ENCODE measurements at regions not wholly inside any gene's neighbourhood (a gene's known extent, or its start where the extent isn't known, plus 50 kb on each side); places are given as distances from the start of the nearest gene placed in this dataset.
"Not testable (repeated sequence)": the region's sequence is repeated elsewhere in the genome, so short reads cannot be mapped to it uniquely, and the experiment has no call there.

- no peak for DNase-seq (ENCODE audit: low spot score)
Measured at GRCh38 chr3:88954853-88955252, 152.6 kb upstream of the EPHA3 start.

DNA sequence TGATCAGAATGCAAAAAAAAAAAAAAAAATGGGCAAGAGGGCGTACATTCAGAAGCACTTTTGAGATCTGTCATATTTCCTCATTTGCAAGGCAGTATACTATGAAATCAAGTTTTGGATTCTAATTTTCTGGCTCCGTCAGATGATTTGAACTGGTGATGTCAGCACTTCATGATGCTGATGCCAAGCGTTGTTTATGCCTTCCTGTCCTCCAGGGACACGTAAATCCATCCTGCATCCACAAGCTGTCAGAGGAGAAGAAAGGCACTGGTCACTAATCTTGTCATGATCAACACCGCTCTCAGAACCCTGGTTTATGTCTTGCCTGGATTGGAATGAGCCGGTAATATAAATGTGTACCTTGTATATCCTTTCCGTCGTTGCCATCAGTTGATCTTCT is 152.1 kb upstream of the EPHA3 start:
- DNase-seq (ENCODE audit: low spot score) = no peak

GRCh38 chr3:88957711-88958439 is 149.5 kb upstream of the EPHA3 start:
- no peak for DNase-seq (ENCODE audit: low spot score)

DNA sequence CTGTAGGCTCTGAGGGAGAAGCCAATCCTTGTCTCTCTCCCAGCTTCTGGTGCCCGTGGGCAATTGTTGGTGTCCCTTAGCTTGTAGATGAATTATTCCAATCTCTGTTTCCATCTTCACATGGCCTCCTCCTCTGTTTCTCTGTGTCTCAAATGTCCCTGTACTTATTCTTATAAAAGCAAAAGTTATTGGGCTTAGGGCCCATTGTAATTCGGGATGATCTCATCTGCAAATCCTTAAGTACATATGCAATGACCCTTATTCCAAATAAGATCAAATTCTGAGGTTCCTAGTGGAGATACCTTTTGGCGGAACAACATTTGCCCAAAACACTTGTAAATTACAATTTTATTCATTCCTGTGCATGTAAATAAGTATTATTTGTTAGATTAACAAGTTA is 147.4 kb upstream of the EPHA3 start:
- no peak for DNase-seq (ENCODE audit: low spot score)

GRCh38 chr3:88963003-88963402 is 144.4 kb upstream of the EPHA3 start:
- DNase-seq (ENCODE audit: low spot score) = no peak

DNA sequence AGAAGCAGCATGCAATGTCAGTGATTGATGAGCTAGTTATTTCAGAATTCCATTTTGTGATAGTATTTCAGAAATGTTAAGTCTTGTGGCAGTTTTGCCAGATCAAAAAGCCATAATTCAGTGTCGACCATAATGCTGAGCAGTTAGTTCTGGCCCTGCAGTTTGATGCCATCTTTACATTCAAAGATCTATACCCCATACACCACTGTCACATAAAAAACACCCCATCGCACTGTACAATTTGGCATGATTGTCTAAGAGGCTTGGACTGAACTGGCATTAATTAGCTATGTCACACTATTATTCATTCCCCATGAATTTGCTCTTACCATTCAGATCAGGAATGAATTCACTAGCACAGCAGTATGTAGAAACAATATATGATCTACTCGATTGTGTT is 127.7 kb upstream of the EPHA3 start:
- DNase-seq (ENCODE audit: low spot score) = no peak

GRCh38 chr3:88983458-88983857 is 124.0 kb upstream of the EPHA3 start:
- DNase-seq (ENCODE audit: low spot score) = no peak

DNA sequence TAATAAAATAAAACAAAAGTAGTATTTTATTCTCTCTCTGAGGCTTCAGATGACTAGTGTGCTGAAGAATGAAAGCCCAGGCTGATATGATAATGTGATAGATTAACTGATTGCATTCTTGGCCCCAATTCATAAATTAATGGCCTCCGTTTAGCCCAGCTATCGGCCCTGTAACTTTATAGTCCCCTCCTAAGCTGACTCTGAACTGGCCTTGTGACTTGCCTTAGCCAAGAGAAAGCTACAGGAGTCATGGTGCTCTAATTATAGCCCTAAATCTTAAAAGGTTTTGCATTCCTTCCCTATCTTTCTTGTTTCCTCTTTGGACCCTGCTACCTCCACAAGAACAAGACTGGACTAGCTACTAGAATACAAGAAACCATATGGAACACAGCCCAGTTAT is 123.2 kb upstream of the EPHA3 start:
- no peak for DNase-seq (ENCODE audit: low spot score)

DNA sequence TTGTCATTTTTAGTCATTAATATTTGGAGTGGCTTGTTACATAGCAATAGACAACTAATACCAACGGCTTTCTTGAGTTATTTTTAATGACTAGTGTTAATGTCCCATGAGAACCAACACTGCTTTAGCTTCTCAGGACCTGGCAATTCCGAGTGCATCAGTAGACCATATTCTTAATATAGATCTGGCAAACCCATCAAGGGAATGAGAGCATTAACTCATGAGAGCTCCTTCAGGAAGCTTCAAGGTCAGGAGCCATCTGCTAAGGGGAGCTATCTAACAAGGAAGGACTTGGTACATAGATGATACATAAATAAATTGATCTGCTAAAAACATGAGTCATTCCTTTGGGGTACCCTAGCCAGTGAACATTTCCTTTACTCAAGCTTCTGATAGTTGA is 122.6 kb upstream of the EPHA3 start:
- DNase-seq (ENCODE audit: low spot score) = no peak

GRCh38 chr3:88985491-88985890 is 121.9 kb upstream of the EPHA3 start:
- no peak for DNase-seq (ENCODE audit: low spot score)

DNA sequence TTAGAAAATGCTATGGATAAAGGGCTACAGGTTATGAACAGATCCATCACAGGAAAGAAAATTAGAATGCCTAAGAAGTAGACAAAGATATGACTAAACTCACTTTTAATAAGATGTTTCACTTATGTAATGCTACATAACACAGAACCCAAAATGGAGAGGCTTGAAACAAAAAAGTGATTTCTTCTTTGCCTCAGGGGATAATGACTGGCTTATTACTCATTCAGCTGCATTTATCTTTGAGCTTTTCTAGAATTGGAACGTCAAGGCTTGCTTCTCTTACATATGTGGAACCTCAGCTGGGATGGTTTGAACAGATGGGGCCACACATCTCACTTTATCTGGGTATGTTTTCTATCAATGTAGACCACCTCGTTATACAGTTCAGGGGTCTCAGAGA is 120.6 kb upstream of the EPHA3 start:
- no peak for DNase-seq (ENCODE audit: low spot score)

DNA sequence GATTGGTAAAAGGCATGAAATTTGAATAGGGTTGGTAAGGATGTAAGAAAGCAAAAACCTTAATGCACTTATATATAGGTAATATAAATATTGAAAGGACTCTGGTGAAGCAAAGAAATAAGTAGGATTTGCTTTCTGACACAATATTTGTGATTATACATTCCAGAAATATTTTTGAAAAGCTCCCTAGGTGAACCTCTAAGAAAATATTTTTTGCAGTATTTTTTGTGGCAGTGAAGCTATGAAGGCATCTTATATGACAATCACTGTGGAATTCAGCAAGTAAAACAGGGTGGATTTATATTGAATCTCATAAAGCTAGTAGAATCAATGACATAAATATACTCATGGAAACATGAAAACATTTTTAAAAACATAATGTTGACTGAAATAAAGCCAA is 119.6 kb upstream of the EPHA3 start:
- no peak for DNase-seq (ENCODE audit: low spot score)

DNA sequence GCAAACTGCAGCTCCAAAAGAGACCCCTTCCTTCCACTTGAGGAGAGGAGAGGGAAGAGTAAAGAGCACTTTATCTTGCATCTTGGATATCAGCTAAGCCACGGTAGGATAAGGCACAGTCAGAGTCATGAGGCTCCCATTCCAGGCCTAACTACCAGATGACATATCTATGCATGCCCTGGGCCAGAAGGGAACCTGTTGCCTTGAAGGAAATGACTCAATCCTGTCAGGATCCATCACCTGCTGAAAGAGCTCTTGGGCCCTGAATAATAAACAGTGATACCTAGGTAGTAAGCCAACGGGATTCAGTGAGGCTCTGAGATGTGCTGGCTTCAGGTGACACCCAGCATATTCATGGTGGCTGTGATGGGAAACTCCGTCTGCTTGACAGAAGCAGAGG is 118.5 kb upstream of the EPHA3 start:
- no peak for DNase-seq (ENCODE audit: low spot score)

DNA sequence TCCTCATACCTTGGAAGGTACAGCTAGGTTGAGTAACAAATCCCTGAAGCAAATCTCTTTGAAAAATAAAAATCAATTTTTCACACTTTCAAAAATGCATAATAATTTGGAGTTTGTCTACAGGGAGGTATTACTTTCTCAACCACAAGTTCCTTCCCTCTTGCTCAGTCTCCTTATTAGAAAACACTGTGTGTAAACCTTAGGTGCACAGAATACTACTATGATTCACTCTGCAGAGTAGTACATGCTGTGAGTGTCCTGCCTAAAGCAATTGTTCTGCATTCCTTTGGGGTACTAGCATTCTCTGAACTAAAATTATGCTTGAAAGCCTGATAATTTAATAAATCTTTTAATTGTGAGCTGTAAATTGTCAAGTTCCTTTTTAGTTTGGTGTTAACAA is 115.9 kb upstream of the EPHA3 start:
- DNase-seq (ENCODE audit: low spot score) = no peak

DNA sequence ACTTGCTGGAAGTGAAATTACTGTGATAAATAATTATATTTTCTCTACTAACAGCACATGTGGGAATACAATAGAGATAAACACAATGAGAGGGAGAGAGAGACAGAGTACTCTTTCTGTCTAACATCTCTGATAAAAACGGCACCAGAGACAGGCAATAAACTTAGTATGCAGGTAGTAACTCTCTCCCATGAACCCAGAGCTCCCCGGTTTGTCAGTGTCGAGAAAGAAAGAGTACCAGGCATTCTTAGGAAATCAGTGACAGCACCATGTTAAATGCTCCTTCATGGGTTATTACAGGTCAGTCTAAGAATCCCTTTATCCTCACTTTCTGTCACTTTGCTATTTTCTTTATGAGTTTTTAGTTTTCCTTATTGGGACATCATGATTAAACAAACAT is 110.7 kb upstream of the EPHA3 start:
- no peak for DNase-seq (ENCODE audit: low spot score)

GRCh38 chr3:88997260-88997659 is 110.2 kb upstream of the EPHA3 start:
- DNase-seq (ENCODE audit: low spot score) = no peak

DNA sequence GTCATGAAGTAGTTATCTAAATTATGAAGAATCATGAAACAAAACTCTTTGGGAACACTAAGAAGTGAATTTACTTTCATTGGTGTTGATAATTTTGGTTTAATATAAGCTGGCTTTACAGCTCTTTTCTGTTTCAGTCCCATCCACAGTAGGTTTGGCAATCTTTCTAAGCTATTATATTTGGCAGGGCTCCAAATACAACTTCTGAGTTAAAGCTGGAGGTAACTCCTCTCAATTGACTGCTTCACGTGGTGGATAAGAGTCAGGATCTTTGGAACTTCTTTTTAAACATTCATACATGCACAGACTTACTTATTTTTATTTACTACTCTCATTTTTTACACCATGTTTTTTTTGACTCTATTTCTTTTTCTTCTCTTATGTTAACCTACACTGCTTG is 106.5 kb upstream of the EPHA3 start:
- DNase-seq (ENCODE audit: low spot score) = no peak

GRCh38 chr3:89002191-89002590 is 105.2 kb upstream of the EPHA3 start:
- DNase-seq (ENCODE audit: low spot score) = no peak

DNA sequence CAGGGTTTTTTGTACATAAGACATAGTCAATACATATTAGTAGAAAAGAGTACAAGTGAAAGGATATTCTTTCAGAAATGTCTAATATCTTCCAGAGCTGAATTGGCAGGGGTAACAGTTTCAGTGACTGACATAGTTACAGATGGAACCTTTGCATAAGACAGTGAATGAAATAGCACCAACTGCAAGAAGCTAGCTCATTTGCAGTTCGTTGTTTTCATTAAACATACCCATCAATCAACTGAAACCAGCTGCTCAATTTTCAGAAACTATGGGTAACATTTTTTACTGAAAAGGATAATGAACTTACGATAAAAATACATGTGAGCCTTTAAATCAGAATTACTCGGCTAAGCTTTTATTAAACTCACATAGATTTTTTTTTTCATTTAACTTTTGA is 93.9 kb upstream of the EPHA3 start:
- no peak for DNase-seq (ENCODE audit: low spot score)

GRCh38 chr3:89017531-89017930 is 89.9 kb upstream of the EPHA3 start:
- DNase-seq (ENCODE audit: low spot score) = no peak

DNA sequence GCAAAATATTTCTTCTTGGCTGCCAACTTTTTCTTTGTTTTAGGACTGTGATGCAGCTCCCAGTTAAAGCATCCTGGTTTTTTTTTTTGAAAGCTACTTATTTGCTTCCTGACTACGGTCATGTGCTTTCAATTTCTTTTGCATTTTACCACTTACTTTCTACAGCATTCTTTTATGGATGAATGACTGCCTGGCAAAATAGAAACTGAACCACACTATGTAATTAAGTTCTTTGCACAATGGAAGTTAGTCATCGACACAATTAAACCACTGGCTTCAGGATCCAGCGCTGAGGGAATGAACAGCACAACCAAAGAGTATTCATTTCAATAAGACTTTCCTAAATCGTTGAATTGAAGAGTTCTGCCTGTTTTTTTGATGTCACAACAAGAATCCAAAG is 82.2 kb upstream of the EPHA3 start:
- no peak for DNase-seq (ENCODE audit: low spot score)

DNA sequence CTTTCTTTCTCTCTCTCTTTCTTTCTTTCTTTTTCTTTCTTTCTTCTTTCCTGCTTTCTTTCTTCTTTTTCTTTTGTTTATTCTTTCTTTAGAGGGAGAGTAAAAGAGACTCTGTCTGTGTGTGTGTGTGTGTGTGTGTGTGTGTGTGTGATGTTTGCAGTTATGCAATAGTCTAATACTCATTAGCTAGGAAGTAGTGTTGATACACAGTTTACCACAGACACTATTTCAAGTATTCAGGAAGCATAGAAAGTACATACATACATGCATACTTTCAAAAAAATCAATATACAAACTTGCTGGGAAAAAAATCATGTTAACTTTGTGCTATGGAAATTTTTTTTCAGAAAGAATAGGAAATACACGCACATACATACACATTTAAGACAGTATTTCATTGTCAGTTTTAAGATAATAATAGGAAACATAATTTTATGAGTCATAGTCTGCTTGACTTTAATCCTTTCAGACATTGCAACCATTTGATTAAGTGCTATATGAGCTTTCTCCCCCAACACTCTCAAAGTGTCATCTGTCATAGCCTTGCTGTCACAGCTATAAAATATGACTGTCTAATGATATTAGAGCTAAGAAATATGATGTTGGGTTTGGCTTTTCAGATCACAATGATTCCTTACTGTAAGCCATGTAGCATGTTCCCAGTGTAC is 74.9 kb upstream of the EPHA3 start:
- DNase-seq (ENCODE audit: low spot score) = no peak

DNA sequence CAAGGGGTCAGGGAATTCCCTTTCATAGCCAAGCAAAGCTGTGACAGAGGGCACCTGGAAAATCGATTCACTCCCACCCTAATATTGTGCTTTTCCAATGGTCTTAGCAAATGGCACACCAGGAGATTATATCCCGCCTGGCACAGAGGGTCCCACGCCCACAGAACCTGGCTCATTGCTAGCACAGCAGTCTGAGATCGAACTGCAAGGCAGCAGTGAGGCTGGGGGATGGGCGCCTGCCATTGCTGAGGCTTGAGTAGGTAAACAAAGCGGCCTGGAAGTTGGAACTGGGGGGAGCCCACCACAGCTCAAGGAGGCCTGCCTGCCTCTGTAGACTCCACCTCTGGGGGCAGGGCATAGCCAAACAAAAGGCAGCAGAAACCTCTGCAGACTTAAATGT is 72.7 kb upstream of the EPHA3 start:
- DNase-seq (ENCODE audit: low spot score) = not testable (repeated sequence)

- no peak for DNase-seq (ENCODE audit: low spot score)
Measured at GRCh38 chr3:89038869-89039268, 68.6 kb upstream of the EPHA3 start.

Data from germinal center (tissue), 1 donor.